ENCODE measurements at regions not wholly inside any gene's neighbourhood (a gene's known extent, or its start where the extent isn't known, plus 50 kb on each side); places are given as distances from the start of the nearest gene placed in this dataset.

DNA sequence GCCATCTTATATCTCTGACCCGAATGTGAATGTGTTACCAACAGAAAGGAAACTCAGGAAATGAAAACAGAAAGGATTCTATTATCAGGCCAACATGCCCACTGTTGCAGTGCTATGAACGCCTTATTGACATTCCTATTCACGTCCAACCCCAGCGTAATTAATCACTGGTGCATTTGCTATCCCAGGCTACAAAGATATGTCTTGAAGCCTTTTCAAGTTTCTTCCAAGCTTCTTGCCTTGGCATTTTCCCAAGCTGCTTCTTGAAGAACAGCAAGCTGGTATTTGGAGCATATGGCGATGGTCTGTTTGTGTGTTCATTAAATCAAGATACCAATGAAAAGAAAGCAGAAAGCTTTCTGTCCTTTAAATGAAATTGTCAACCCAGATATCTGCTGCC, 579.2 kb upstream of the ZNF462 start:
- no peak for DNase-seq

DNA sequence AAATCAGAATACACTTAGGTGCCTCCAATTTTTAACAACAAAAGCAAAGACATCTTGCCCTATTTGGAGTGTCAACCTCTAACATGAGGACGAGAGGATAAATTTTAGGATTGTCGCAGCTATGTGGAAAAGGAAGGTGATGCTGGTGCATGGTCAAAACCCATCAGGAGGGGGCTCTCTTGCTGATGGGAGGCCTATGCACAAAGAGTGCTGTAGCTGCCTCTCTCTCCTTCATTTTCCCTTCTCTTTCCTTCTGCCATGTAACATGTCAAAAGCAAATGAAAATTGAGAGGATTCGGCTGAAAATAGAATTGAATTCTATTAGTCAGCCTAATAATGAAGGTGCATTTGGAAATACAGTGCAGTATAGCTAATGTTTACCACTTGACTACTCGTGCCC, 578.7 kb upstream of the ZNF462 start:
- DNase-seq = no peak

DNA sequence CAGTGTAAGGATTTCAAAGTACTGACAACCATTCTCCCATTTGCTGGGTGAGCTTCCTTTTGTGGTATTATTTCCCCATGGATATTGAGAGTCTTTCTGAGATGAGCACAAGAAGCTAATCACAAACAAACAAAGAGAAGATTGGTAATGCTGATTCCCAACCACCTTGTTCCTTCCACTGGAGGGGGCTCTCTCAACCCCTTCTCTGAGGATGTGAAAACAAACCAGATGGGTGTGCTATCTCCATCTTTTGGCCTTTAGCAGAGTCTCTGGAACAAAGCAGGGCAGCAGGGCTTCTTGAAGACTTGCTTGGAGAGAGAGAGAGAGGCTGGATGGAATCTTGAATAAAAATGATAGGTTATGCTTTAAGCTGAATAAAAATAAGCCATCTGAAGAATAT, 576.7 kb upstream of the ZNF462 start:
- no peak for DNase-seq

DNA sequence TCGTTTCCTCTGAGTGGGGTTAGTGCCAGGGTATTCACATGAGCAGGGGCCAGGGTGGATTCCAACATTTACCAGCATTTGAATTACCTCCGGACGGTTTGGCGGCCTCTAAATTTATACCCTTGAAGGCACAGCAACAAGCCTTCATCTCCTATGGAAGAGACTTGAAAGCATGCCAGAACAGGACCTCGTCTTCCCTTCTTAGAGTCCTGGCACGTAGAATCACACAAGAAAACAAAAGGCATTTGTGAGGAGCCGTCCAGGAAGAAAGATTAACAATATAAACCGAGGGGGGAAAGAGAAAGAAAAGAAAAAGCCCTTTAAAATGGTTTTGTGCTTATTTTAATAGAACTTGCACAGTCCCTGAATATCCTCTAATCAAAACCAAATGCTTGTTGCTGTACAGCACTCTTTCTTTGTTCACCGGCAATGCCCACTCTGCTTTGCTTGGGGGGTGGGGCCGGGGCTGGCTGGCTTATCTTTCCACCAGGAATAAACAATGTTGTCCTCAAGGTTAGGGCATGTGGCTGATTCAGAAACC, 575.8 kb upstream of the ZNF462 start:
- no peak for DNase-seq

DNA sequence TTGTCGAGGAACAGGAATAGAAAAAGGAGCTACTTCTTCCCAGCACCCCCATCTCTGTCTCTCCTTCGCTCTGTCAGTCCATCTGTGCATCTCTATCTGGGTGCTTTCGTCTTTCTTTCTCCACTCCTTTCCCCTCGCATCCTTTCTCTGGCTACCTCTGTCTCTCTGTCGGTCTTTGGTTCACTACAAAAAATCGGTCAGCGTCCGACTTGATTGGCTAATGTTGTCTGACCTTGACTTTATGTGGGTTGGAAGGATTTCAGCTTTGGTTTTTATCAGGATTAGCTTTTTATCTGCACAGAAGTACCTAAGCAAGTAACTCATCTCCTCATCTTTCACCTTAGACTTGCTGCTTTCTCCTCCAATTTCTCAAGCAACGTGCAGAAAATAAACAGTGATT, 575.2 kb upstream of the ZNF462 start:
- DNase-seq = no peak

DNA sequence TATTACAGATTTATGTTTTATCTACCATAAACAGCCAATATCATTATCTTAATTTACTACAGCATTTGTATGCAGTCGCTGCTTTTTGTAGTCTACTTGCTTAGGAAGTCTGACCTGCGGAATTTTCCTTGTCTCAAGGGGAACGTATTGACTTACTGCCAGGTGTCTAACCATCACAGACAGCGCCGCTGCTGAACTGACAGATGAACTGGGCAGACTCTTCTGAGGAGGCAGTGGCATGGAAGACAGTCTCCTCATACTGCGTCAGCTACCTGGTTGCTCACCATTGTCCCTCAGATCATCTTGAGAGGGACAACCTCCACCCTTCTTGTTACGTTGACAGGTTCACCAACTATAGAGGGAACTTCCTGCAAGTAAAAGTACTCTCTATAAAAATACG, 574.3 kb upstream of the ZNF462 start:
- DNase-seq = no peak

DNA sequence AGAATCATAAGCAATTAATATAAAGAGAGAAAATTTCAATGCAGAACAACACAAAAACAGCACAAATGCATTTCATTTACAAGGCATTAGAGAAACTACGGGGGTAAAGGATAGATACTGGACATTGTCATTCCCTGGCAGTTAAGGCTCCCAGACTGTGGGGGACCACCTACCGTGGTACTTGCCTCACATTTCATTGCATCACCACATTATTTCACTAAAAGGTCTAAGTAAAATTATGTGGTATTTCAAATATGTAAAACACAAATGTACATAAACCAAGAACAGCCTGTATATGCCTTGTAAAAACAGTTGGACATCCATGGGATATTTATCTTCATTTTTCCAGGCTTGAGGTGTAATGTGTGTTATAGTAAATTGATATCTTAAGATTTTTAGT, 571.2 kb upstream of the ZNF462 start:
- DNase-seq = no peak

DNA sequence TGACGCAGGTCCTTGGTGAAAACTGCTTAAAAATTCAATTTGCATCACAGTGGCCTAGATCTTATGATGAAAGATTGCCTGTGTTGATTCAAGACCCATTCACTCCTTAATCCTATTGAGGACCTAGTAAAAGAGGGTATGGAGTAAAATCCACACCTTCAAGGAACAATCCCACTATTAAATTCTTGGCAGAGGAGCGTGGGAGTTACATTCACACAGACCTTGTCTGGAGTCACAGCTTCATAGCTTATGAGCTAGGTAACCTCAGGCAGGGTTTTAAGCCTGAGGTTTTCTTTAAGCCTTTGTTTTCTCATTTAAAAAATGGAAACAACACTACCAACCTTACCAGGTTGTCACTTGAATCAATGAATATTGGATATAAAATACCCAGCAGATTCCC, 566.5 kb upstream of the ZNF462 start:
- DNase-seq = no peak

DNA sequence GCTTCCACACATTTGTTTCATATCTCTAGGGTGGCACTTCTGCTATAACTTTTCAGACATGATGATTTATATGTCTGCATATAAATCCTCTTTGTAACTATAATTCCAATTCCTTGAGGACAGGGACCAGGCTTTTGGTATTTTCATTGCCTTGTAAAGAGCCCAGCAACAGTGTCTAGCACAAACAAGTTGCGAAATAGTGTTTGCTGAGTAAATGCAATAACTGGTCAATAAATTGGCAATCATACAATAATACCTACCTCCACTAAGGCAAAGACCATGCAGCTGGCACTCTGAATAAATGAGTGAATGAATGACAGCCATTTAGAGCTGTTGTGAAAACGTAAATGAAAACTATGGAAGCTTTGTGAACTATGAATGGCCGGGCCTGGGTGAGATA, 564.0 kb upstream of the ZNF462 start:
- no peak for DNase-seq

DNA sequence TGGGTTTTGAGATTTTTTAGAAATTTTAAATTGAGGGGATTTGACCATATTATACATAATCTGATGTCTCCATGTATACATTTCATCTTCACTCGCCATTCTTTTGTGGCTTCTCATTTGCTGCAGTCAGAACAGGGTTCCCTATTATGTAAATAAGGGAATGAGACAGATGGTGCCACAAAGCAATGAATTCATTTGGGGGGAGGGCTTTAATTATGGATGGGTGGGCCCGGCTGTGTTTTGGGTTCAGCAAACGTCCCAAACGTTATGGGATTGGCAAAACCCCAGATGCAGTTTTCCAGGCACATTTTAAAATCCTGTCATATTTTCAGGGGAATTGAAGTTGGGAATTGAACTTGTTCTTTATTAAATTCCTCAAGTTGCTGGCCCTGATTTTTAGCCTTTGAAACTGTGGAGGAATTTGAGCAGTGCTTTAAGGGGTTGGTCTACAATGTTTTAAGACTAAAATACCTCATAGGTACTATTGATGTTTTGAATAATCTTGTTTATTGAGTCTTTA, 558.5 kb upstream of the ZNF462 start:
- no peak for DNase-seq

DNA sequence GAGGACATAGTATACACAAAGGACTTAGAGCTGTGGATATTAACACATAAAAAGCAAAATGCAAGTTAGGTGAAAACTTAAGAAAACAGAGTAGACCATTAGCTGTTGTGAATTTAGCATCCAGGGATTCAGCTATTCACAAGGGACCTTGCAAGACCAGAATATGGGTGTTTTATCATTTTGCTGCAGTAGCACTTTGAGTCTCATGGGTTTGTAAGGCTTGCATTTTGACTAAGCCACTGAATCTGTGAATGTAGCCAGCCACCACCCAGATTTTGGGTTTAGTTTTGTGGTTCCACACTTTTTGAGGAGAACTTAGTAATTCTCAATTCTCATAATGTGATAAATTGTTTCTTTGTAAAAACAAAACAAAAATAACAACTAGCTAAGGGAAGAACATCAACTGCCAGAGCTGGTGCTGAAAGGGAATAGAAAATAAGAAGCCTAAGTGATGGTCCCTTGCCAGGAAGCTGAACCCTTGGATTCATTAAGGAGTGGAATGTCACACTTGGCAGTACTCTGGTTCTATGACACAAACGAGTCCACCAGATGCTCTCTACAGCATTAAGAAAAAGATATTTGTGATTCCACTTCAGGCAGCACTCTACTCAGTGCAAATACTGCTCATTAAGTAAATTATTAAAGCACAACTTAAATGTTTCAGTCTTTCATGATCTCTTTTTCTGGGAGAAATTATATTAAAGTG, 557.4 kb upstream of the ZNF462 start:
- no peak for DNase-seq

DNA sequence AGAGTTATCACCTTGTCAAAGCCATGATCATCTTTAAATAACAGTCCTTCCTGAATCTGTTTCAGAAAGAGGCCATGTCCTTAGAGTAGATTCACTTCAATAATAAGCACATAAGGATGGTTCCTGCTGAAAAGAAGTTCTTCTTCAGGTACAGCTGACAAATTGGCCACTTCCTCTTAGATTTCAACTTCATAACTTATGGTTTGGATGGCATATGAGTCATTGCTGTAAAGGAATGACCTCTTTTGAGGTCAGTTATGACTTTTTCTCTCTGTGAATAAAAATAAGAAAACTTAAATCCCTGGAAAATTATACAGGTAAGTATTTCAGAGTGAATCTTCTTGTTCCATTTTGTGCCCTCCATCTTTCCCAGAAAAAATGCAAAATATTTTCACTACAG, 555.3 kb upstream of the ZNF462 start:
- no peak for DNase-seq

DNA sequence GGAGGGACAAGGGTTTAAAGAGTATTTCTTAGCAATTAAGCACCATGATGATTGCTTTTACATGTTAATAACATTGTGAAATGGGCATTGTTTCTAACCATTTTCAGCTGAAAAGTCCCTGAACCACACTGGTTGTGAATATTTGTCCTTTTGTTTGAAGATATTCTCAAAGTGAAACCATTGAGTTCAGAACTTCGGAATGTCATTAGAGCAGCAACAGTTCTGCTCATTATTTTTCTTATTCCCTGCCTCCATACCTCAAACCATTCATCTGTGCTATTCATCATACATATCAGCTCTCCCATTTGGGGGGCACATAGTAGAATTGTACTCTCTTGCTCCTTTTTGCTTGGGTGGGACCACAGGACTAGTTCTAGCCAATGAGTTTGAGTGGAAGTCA, 553.0 kb upstream of the ZNF462 start:
- no peak for DNase-seq

DNA sequence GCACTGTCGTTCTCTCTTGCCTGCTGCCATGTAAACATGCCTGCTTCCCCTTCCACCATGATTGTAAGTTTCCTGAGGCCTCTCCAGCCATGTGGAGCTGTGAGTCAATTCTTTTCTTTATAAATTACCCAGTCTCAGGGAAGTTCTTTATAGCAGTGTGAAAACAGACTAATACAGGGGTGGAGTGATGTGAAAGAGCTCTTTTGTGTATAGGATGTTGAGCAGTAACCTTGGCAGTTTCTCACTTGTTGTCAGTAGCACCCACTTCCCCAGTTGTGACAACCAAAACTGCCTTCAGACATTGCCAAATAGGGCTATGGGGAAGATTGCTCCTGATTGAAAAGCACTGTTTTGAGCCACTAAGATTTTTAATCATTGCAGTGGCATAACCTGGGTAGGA, 552.2 kb upstream of the ZNF462 start:
- DNase-seq = no peak

DNA sequence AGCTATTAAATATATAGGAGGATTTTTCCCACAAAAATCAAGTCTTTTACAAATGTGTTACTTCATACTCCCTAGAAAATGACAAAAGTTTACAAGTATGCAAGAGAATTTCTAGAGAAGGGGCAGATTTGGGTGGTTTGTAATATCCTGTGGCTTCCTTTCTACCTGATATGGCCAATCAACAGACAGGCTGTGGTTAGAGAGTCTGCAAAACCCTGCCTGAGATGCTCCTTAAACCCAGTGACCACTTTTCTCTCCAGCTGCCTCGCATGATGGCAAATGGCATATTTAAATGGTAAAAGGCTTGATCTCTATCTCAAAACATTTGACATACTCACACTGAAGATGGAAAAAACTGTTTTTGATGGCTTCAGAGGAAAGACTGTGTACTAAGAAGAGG, 550.1 kb upstream of the ZNF462 start:
- DNase-seq = no peak

DNA sequence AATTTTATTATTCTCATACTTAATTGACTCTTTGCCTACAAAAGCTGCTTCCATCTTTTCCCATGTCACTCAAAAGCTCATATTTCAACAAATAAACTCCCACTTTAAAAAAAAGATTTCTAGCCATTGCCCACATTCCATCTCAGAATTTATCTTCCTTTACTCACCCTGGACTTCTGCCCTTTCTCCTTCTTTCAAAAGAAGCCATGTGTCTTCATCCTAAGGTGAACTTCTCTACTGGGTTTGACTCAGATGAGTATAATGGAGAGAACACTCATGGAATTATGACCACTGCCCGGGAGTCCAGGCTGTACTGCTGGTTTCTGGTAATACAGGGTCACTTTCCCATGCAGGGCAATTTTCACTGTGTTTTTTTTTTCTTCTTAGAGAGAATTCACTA, 548.5 kb upstream of the ZNF462 start:
- DNase-seq = no peak

DNA sequence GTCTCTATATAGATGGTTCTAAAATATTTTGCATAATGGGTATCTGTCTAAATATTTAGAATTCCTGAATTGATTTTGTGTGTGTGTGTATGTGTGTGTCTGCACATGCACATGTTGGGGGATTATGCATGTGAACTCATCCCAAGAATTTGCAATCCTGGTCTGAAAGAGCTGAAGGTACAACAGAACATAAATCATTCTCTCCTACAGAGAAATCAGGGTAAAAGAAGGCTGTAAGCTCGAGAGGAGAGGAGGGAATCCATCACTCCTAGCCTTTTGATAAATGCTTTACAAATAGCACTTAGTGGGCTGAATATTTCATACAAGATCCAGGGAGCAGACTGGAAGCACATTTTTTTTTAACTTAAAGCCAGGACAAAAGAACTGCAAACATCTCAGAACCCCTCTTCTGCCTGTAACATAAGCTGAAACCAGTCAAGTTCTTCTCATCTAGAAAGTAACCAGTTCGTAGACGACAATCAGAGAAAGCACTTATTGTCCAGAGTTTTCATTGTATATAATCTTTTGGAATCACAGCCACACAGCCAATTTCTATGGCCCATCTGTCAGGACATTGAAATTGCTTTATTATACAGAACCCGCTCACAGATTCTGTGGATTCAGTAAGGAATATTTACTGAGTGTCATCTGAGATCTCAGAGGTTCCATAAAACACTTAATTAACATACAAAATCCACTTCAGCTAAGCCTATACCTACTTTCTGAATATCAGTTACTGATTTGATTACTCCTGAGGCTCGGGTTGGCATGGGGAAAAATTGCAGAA, 541.4 kb upstream of the ZNF462 start:
- DNase-seq = no peak

DNA sequence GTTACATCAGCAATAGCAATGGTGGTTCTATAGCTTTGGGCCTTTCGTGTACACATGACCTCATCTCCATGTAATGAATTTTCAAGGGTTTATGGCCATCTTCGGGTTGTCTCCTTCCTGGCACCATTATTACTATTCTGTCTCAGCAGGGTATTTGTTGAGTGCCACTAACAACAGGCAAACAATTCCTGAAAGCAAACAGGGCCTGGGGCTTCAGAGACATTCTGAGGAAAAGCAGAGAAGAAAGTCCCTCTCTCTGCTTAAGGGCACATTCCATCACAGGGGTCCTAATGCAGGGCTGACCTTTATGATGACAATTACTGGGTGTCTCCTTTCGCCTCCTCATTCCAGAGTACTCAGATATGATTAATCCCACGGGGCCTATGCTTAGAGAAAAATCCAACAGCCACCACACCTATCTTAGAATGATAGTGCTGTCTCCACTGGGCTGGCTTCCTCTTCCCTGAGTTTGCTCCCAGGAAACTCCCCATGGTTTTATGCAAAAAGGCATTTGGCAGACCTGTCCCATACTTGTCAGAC, 540.2 kb upstream of the ZNF462 start:
- no peak for DNase-seq

DNA sequence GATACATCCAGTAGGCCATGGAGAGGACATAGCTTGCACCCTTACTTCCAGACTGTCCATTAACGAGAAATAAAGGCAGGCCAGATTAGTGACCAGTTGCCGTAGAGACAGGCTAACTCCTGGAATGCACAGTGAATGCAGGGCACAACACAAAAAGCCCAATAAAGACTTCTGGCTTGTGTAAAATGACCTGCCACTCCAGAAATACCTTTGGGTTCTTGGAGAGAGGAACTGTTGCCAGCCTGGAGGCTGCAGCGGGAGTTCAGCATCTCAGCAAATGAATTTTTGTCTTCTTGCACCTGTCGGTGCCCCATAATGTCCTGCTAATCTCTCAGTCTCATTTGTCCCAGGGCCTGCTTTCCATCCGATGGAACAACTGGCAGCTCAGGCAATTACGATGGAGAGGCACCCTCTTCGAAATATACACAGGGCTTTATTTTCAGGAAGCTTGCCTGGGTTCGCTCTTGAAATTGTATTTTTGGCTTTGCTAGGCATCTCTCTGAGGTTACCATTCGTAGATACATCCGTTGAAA, 538.8 kb upstream of the ZNF462 start:
- DNase-seq = no peak

DNA sequence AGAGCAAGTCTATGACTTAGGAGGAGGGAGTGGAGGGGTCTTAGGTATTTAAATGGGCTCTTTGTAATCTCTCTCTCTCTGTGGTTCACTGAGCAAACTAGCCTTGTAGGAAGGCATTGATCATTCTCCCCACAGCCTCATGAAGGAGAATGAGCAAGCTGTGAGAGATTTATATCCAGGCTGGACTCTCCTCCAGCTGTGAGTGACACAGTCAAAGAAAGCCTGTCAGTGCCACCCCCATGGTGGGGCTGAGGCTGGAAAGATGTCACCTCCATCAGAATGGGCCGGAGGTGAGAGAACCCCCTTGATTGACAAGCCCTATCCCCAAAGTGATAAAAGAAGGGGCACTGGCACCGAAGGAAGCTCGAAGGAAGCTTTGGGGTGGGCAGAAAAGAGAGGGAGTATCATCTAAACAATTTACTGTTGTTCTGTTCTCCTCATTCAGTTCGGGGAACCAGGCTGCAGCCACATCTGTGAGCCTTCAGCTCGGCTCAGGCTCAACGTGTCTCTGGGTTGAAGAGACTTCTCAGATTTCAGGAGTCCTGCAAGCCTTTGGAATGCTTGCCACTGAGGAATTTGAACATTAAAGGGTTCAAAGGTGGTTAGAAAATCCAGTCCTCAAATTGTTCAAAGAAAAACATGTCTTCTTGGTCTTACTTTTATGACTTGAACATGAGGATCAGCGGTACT, 538.2 kb upstream of the ZNF462 start:
- no peak for DNase-seq

DNA sequence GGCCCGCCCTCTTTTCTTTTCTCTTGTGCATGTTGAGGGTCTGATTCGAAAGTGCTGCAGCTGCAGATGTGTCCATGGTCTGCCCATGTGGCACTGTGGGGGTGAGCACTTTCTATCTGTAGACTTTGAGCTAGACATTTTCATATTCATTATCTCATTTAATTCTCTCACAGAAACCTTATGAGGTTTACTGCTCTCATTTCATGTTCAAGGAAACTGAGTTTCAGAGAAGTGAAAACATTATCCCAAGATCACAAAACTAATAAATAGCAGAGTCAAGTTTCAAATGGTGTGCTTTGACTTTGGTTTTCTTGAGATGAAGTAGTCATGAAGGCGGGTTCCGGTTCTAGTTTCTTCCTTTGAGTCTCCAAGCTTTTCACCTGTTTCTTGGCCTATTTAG, 536.5 kb upstream of the ZNF462 start:
- DNase-seq = no peak

DNA sequence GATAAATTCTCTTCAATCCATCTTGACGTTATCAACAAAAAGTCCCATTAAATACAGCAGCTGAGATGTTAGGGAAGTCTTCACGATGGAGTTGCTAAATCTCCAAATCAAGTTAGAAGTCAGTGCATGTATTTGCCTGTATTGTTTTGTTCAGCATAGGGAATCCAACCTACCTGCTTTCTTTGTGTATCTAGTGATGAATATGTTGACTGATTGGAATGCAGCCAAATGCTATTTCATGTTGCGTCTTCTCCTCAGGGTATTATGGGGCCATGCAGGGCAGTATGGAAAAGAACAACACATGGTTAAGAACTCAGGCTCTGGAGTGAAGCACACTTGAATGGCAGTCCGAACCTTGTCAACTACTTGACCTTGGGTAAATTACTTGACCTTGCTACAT, 529.5 kb upstream of the ZNF462 start:
- no peak for DNase-seq

DNA sequence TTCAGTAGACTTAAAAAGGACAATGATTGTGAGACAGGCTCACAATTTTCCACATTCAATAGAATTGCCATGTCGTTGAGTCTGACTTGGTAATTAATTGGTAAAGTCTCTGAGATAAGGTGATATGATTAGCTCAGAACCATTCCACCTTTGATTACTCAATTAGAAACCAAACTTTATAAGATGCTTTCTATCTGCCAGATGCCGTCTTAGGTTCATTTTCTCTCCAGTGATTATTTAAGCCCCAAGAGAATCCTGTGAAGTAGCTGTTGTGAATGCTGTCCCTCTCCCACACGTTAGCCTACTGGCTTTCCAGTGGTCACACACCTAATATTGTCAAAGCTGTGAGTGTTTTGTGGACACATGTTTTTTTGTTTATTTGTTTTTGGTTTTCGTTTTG, 528.9 kb upstream of the ZNF462 start:
- DNase-seq = no peak

All from GF-D8 (cell line).